ENCODE measurements at regions not wholly inside any gene's neighbourhood (a gene's known extent, or its start where the extent isn't known, plus 50 kb on each side); places are given as distances from the start of the nearest gene placed in this dataset.

DNA sequence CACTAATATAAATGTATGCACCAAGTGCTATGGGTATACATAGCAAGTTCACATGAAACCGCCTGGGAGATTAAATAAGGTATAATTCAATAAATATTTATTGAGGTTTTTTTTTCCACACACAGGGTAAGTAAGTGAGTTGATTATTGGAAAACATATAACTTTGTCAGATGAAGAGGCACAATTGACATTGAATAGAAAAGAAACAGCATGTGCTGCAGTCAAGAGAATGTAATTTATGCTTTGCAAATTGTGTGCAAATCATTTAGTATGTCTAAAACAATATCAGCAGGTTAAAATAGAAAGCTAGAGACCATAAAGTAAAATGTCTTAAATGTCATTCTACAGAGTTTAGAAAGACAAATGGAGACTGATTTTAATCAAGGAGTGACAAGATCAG, 560.0 kb downstream of the AMY1C start:
- intact Hi-C loops (cut with micrococcal nuclease; ENCODE audit: unreplicated experiment) = no loop called here
- Histone ChIP-seq H2AFZ (ENCODE audit: low read length) (no peak overlapping the region), H3K4me2 (ENCODE audit: low read length) (no peak overlapping the region), H3K4me3 (ENCODE audit: low read depth, low read length, poor library complexity, severe bottlenecking) (no peak overlapping the region), H4K20me1 (ENCODE audit: insufficient read depth, low read length) (no peaks in the 10 kb centered on the region), H3K79me2 (ENCODE audit: insufficient read depth, low read depth, low read length) (no peaks in the 10 kb centered on the region), H3K27ac (ENCODE audit: low read depth, low read length, poor library complexity, severe bottlenecking) (no peak overlapping the region), H3K9me3 (ENCODE audit: low read length) (no peaks in the 10 kb centered on the region), H3K4me1 (ENCODE audit: insufficient read depth, low read length, poor library complexity, severe bottlenecking) (no peaks in the 10 kb centered on the region), H3K36me3 (ENCODE audit: insufficient read depth, low read length) (no peaks in the 10 kb centered on the region), H3K9me2 (ENCODE audit: insufficient read depth, low read length) (no peaks in the 10 kb centered on the region)
- no peak for DNase-seq (ENCODE audit: low spot score)
- TF ChIP-seq, protein P1, sequence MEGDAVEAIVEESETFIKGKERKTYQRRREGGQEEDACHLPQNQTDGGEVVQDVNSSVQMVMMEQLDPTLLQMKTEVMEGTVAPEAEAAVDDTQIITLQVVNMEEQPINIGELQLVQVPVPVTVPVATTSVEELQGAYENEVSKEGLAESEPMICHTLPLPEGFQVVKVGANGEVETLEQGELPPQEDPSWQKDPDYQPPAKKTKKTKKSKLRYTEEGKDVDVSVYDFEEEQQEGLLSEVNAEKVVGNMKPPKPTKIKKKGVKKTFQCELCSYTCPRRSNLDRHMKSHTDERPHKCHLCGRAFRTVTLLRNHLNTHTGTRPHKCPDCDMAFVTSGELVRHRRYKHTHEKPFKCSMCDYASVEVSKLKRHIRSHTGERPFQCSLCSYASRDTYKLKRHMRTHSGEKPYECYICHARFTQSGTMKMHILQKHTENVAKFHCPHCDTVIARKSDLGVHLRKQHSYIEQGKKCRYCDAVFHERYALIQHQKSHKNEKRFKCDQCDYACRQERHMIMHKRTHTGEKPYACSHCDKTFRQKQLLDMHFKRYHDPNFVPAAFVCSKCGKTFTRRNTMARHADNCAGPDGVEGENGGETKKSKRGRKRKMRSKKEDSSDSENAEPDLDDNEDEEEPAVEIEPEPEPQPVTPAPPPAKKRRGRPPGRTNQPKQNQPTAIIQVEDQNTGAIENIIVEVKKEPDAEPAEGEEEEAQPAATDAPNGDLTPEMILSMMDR (conservative IDR thresholded peaks at IDR 0.05; ENCODE audit: low read length) = no peak
- no peak for TF ChIP-seq EZH2phosphoT487 (IDR thresholded peaks at IDR 0.05; ENCODE audit: borderline replicate concordance, low read depth, low read length)
- ChIA-PET POLR2A (no interaction called here), CTCF (ENCODE audit: unreplicated experiment) (no interaction called here)
- BruUV-seq (replicated peaks) = no TSS peak

DNA sequence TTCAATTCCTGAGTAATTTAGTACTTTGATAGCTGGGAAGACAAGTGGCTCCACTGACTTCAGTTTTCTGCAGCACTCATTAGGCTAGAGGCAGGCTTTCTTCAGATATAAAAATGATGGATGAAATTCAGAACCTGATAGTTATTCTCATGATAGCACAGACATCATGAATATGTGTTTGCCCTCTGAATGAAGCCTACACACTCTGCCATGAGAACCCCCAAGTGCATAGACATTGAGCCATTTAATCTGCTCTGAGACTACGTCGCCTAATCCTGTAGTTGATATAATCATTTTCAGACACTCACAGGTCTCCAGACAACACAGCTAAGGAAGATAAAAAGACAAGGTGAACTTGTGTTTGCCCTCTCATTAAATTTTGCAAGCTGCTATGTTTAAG, 566.1 kb downstream of the AMY1C start:
- H3K36me3 ChIP-seq (ENCODE audit: insufficient read depth, low read length) = no peaks in the 10 kb centered on the region
- ChIA-PET POLR2A (no interaction called here), CTCF (ENCODE audit: unreplicated experiment) (no interaction called here)
- no peaks in the 10 kb centered on the region for H3K9me3 ChIP-seq (ENCODE audit: low read length)
- no peaks in the 10 kb centered on the region for H3K9me2 ChIP-seq (ENCODE audit: insufficient read depth, low read length)
- no peak for DNase-seq (ENCODE audit: low spot score)
- intact Hi-C loops (cut with micrococcal nuclease; ENCODE audit: unreplicated experiment) = no loop called here
- H4K20me1 ChIP-seq (ENCODE audit: insufficient read depth, low read length) = no peaks in the 10 kb centered on the region
- H3K79me2 ChIP-seq (ENCODE audit: insufficient read depth, low read depth, low read length) = no peaks in the 10 kb centered on the region
- TF ChIP-seq, protein P1 (conservative IDR thresholded peaks at IDR 0.05; ENCODE audit: low read length) = no peak
- TF ChIP-seq EZH2phosphoT487 (IDR thresholded peaks at IDR 0.05; ENCODE audit: borderline replicate concordance, low read depth, low read length) = no peak
- H3K27ac ChIP-seq (ENCODE audit: low read depth, low read length, poor library complexity, severe bottlenecking) = no peak overlapping the region
- no peaks in the 10 kb centered on the region for H3K4me1 ChIP-seq (ENCODE audit: insufficient read depth, low read length, poor library complexity, severe bottlenecking)
- no peak overlapping the region for H3K4me2 ChIP-seq (ENCODE audit: low read length)
- no TSS peak for BruUV-seq (replicated peaks)
- no peak overlapping the region for H3K4me3 ChIP-seq (ENCODE audit: low read depth, low read length, poor library complexity, severe bottlenecking)
- no peak overlapping the region for H2AFZ ChIP-seq (ENCODE audit: low read length)

DNA sequence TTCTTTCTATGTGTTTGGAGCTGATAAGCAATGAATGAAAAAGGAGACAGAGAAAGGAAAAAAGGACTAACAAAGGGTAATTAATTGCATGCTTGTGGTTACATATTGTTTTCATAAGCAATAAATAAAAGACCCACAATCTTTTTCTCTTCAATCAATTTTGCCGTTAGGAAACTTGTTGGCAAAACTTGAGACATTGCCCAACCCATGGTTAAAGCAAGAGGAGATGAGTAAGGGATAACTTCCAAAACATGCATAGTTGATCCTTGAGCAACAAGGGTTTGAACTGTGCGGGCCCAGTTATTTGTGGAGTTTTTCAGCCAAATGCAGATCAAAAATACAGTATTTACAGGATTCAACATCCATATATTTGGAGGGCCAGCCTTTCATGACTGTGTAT, 572.4 kb downstream of the AMY1C start:
- H3K9me3 ChIP-seq (ENCODE audit: low read length) = no peaks in the 10 kb centered on the region
- DNase-seq (ENCODE audit: low spot score) = no peak
- no peak for TF ChIP-seq EZH2phosphoT487 (IDR thresholded peaks at IDR 0.05; ENCODE audit: borderline replicate concordance, low read depth, low read length)
- no peaks in the 10 kb centered on the region for H4K20me1 ChIP-seq (ENCODE audit: insufficient read depth, low read length)
- no peak overlapping the region for H3K27ac ChIP-seq (ENCODE audit: low read depth, low read length, poor library complexity, severe bottlenecking)
- BruUV-seq (replicated peaks) = no TSS peak
- H3K4me3 ChIP-seq (ENCODE audit: low read depth, low read length, poor library complexity, severe bottlenecking) = no peak overlapping the region
- H3K36me3 ChIP-seq (ENCODE audit: insufficient read depth, low read length) = no peaks in the 10 kb centered on the region
- H3K79me2 ChIP-seq (ENCODE audit: insufficient read depth, low read depth, low read length) = no peaks in the 10 kb centered on the region
- ChIA-PET CTCF (ENCODE audit: unreplicated experiment) (no interaction called here), POLR2A (no interaction called here)
- H3K9me2 ChIP-seq (ENCODE audit: insufficient read depth, low read length) = no peaks in the 10 kb centered on the region
- no peak overlapping the region for H3K4me2 ChIP-seq (ENCODE audit: low read length)
- intact Hi-C loops (cut with micrococcal nuclease; ENCODE audit: unreplicated experiment) = no loop called here
- no peak overlapping the region for H2AFZ ChIP-seq (ENCODE audit: low read length)
- no peaks in the 10 kb centered on the region for H3K4me1 ChIP-seq (ENCODE audit: insufficient read depth, low read length, poor library complexity, severe bottlenecking)

All from OCI-LY7 (cell line).